ENCODE measurements at regions not wholly inside any gene's neighbourhood (a gene's known extent, or its start where the extent isn't known, plus 50 kb on each side); places are given as distances from the start of the nearest gene placed in this dataset.

DNA sequence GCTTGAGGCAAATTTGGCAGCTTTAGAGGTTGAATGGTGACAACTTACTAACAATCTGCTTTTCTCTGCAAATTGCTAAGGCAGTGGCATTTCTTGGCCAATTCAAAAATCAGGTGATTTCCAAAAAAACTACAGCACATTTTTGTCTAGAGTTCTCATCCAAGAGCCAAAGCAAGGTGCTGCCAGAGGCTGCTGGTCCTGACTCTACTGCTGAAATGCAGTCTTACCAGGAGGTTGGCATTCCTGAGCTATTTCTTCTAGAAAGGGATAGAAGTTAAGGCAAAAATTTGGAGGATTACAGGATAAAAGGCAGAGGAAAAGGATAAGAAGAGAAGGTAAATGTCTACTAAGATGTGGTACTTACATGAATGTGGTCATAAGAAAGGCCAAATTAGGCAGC lies 75.6 kb downstream of the COX18 start:
- no peaks in the 10 kb centered on the region for H3K36me3 ChIP-seq (ENCODE audit: control insufficient read depth, insufficient read depth, low read length)
- no peaks in the 10 kb centered on the region for H3K36me3 Mint-ChIP-seq (ENCODE audit: low read depth)
- no peaks in the 10 kb centered on the region for H3K9me3 Mint-ChIP-seq
- H3K4me1 ChIP-seq (ENCODE audit: control insufficient read depth, insufficient read depth, low read length): no peaks in the 10 kb centered on the region
- H3K4me1 Mint-ChIP-seq: peaks cover 15% of the 10 kb centered on the region
- TF ChIP-seq, protein P1, sequence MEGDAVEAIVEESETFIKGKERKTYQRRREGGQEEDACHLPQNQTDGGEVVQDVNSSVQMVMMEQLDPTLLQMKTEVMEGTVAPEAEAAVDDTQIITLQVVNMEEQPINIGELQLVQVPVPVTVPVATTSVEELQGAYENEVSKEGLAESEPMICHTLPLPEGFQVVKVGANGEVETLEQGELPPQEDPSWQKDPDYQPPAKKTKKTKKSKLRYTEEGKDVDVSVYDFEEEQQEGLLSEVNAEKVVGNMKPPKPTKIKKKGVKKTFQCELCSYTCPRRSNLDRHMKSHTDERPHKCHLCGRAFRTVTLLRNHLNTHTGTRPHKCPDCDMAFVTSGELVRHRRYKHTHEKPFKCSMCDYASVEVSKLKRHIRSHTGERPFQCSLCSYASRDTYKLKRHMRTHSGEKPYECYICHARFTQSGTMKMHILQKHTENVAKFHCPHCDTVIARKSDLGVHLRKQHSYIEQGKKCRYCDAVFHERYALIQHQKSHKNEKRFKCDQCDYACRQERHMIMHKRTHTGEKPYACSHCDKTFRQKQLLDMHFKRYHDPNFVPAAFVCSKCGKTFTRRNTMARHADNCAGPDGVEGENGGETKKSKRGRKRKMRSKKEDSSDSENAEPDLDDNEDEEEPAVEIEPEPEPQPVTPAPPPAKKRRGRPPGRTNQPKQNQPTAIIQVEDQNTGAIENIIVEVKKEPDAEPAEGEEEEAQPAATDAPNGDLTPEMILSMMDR (conservative IDR thresholded peaks at IDR 0.05): no peak
- no peaks in the 10 kb centered on the region for H3K27me3 ChIP-seq (ENCODE audit: control insufficient read depth, insufficient read depth, low read length, poor library complexity, severe bottlenecking)
- no peaks in the 10 kb centered on the region for H3K9me3 ChIP-seq (ENCODE audit: control insufficient read depth, low read length)
- H3K27ac Mint-ChIP-seq: no peak overlapping the region
- no peak overlapping the region for H3K4me3 Mint-ChIP-seq
- no peaks in the 10 kb centered on the region for H3K27me3 Mint-ChIP-seq (ENCODE audit: insufficient read depth)
- H3K4me3 ChIP-seq (ENCODE audit: low read length): no peak overlapping the region
- H3K9ac ChIP-seq (ENCODE audit: extremely low read depth, low read length, poor library complexity, severe bottlenecking): no peak overlapping the region
- no peak overlapping the region for H3K27ac ChIP-seq (ENCODE audit: low read depth, low read length)
- DNase-seq: no peak

DNA sequence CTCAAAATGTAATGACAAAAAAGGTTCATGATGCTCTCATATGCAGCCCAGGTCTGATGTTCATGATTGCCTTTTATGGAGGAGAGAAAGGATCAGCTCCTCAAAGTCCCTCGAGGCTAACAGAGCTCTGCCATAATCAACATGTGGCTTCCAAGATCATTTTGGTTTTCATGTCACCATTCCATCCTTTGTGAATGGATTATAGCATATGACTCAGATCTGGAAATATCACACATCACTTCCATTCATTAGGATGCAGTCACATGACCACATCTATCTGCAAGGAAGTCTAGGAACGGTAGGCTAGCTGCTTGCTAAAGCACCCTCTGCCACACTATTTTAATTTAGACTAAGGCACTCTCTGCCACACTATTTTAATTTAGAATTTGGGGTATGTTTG lies 77.6 kb downstream of the COX18 start:
- 80 to 93% methylated on average over 1 to 2 of the region's 2 CpGs for WGBS, 2 experiments (ENCODE audit: insufficient coverage in 1 of 2, insufficient read length in 1 of 2)
- Mint-ChIP-seq H3K4me3 (no peak overlapping the region), H3K9me3 (no peaks in the 10 kb centered on the region), H3K36me3 (ENCODE audit: low read depth) (no peaks in the 10 kb centered on the region), H3K4me1 (peaks cover 15% of the 10 kb centered on the region), H3K27ac (no peak overlapping the region), H3K27me3 (ENCODE audit: insufficient read depth) (no peaks in the 10 kb centered on the region)
- Histone ChIP-seq H3K9me3 (ENCODE audit: control insufficient read depth, low read length) (no peaks in the 10 kb centered on the region), H3K4me1 (ENCODE audit: control insufficient read depth, insufficient read depth, low read length) (no peaks in the 10 kb centered on the region), H3K27me3 (ENCODE audit: control insufficient read depth, insufficient read depth, low read length, poor library complexity, severe bottlenecking) (no peaks in the 10 kb centered on the region), H3K27ac (ENCODE audit: low read depth, low read length) (no peak overlapping the region), H3K9ac (ENCODE audit: extremely low read depth, low read length, poor library complexity, severe bottlenecking) (no peak overlapping the region), H3K4me3 (ENCODE audit: low read length) (no peak overlapping the region), H3K36me3 (ENCODE audit: control insufficient read depth, insufficient read depth, low read length) (no peaks in the 10 kb centered on the region)
- TF ChIP-seq, protein P1 (conservative IDR thresholded peaks at IDR 0.05): no peak
- DNase-seq: no peak

DNA sequence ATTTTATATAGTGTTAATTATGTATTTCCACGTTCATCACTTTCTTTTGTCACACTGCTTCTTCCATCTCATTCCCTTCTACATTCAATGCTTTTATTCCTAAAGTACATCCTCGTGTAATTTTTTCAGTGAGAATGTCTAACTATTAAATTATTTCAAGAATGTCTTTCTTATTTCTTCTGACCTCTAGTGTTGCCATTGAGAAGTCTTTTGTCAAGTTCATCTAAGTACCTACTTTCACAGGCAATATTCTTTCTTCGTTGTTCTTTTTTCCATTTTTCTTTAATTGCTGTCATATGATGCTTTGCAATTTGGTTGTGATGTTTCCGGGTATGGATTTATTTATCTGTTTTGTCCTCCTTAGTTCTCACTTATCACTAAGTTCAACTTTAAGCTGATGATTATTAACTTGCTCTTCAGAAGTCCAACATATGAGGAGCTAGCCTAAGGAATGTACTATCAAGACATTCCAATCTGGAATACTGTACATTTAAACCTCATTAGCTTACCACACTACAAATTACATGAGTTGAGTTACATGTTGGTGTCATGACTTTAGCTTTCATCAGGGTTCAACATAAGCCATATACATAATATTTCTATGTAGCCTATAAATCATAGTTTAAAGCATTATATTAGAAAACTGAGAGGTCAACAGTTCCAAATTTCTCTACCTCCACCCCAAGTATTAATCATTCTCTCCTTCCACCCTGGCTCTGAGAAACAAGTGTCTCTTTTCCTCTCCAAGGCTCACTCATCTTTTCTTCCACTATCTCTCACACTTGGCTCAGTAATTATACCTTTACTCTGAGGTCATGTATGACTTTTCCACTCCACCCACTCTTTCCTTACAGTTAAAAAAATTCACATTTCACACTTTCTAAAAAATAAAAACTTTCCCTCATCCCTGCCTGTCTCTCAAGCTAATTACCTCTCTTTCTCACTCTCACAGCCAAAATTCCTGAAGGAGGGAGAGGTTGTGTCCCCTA lies 81.5 kb downstream of the COX18 start:
- no peaks in the 10 kb centered on the region for H3K27me3 Mint-ChIP-seq (ENCODE audit: insufficient read depth)

More for the DNA sequence above, 81.5 kb downstream of the COX18 start:
- Mint-ChIP-seq H3K9me3 (no peaks in the 10 kb centered on the region), H3K4me1 (peaks cover 7% of the 10 kb centered on the region), H3K27ac (no peak overlapping the region), H3K4me3 (no peak overlapping the region), H3K36me3 (ENCODE audit: low read depth) (no peaks in the 10 kb centered on the region)
- no peaks in the 10 kb centered on the region for H3K4me1 ChIP-seq (ENCODE audit: control insufficient read depth, insufficient read depth, low read length)
- H3K4me3 ChIP-seq (ENCODE audit: low read length): no peak overlapping the region
- WGBS, 2 experiments (ENCODE audit: insufficient coverage in 1 of 2, insufficient read length in 1 of 2): 98 to 100% methylated on average over 1 to 3 of the region's 4 CpGs
- TF ChIP-seq, protein P1 (conservative IDR thresholded peaks at IDR 0.05): no peak
- H3K9ac ChIP-seq (ENCODE audit: extremely low read depth, low read length, poor library complexity, severe bottlenecking): no peak overlapping the region
- H3K9me3 ChIP-seq (ENCODE audit: control insufficient read depth, low read length): no peaks in the 10 kb centered on the region
- no peak for DNase-seq
- H3K27ac ChIP-seq (ENCODE audit: low read depth, low read length): no peak overlapping the region
- no peaks in the 10 kb centered on the region for H3K27me3 ChIP-seq (ENCODE audit: control insufficient read depth, insufficient read depth, low read length, poor library complexity, severe bottlenecking)
- H3K36me3 ChIP-seq (ENCODE audit: control insufficient read depth, insufficient read depth, low read length): no peaks in the 10 kb centered on the region

Measured in endodermal cell (in vitro differentiated cells).